ENCODE measurements at regions not wholly inside any gene's neighbourhood (a gene's known extent, or its start where the extent isn't known, plus 50 kb on each side); places are given as distances from the start of the nearest gene placed in this dataset.
"Not testable (repeated sequence)": the region's sequence is repeated elsewhere in the genome, so short reads cannot be mapped to it uniquely, and the experiment has no call there.

DNA sequence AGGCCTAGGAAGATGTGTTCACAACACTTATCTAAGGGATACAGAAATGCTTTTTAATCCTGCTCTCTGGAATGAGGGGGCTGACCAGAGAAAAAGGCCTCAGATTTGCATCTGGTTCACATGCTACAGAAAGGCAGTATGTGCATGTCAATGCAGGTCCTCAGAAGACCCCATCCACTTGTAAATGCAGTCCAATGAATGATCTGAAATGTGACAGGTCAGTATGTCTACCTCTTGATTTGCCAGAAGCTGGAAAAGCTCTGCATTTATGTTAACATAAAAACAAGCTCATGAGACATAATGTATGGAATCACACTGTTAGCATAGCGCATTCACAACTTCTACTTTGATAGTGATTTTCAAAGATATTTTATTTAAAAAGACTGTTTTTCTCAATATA is 367.4 kb upstream of the CHORDC1 start:
- DNase-seq: no peak

GRCh38 chr11:90589735-90590134 is 366.9 kb upstream of the CHORDC1 start:
- DNase-seq: no peak

DNA sequence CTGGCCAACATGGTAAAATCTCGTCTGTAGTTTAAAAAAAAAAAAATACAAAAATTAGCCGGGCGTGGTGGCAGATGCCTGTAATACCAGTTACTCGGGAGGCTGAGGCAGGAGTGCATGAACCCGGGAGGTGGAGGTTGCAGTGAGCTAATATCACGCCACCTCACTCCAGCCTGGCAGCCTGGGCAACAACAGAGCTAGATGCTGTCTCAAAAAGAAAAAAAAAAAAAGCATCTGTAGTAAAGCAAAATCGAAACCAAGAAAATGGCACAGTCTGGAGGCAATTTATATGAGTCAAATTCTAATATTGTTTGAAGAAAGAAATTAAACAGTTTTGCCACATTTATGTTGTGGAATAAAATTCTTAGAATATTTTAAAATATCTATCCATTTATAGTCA is 365.0 kb upstream of the CHORDC1 start:
- no peak for DNase-seq

- no peak for DNase-seq
Measured at GRCh38 chr11:90585491-90585890, 362.6 kb upstream of the CHORDC1 start.

DNA sequence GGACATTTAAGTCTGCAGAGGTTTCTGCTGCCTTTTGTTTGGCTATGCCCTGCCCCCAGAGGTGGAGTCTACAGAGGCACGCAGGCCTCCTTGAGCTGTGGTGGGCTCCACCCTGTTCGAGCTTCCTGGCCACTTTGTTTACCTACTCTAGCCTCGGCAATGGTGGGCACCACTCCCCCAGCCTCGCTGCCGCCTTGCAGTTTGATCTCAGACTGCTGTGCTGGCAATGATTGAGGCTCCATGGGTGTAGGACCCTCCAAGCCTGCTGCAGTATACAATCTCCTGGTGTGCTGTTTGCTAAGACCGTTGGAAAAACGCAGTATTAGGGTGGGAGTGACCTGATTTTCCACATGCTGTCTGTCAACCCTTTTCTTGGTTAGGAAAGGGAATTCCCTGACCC is 360.1 kb upstream of the CHORDC1 start:
- DNase-seq: not testable (repeated sequence)

DNA sequence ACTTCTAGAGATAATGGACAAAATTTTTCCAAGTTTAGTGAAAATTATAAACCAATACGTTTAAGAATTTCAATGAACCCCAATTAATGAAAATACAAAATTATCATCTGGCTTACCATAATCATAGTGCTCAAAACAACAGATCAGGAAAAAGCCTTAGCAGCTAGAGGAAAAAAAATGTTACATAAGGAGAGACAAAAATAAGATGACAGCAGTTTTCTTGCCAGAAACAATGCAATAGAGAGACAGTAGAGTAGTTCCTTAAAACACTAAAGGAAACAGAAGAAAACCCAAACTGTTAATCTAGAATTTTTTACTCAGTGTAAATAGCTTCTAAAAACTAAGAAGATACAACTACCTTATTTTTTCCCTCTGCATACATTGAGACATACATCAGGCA is 341.7 kb upstream of the CHORDC1 start:
- no peak for DNase-seq

DNA sequence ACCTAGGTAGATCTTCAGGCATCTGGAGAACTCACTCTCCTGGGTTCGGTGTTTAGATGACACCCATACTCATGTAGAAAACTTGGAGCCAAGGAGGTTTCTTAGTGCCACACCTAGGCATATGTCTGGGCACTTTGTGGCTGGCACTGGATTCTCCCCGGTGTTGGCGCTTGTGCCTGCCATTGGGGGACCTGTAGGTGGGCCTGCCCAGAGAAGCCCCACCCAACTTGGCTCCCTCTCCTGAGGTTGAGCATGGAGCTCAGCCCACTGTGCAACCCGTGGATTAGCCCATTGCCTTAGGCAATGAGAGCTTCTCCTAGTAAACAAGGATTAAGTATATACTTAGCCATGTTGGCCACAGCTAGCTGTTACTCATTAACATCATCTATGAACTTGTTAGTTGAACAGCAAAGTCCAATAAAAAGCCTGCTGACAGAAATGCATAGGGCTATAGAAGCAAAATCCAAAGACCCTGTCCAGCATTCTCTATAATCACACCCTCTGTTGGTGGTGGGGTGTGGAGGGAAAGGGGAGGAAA is 335.5 kb upstream of the CHORDC1 start:
- no peak for DNase-seq

DNA sequence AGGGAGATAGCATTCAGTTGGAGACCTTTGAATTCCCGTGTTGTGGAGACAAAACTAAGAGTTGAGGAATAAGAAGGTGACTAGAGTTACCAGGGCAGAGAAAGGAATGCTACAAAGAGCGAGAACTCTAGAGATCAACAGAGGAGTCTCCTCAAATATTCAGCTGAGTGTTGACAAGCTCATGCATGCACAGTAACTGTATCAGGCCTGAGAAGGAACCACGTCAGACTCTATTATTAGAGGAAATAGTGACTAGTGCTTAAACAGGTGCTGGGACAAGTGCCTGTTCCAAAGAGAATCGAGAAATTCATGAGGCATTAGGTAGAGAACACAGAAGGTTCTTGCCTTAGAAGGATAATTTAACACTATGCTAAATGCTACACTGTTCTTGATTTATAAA is 333.8 kb upstream of the CHORDC1 start:
- DNase-seq: no peak

DNA sequence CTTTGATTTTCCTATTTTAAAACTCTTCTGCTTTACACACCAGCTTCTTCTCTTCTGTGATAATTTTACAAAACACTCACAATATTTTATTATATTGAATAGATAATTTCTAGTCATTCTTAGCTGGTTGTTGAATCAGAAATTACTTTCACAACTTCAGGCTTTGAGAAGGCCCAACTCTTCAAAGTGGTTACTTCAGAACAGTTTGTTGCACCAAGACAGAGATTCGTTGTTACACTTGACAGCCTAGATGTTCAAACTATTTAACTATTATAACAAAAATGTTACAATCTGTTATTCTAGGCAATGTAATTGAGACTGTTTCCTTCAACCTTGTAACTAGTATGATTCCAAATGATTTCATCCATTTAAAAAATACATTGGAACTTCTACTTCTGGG is 333.2 kb upstream of the CHORDC1 start:
- no peak for DNase-seq

- DNase-seq: no peak
Measured at GRCh38 chr11:90555477-90555876, 332.6 kb upstream of the CHORDC1 start.

DNA sequence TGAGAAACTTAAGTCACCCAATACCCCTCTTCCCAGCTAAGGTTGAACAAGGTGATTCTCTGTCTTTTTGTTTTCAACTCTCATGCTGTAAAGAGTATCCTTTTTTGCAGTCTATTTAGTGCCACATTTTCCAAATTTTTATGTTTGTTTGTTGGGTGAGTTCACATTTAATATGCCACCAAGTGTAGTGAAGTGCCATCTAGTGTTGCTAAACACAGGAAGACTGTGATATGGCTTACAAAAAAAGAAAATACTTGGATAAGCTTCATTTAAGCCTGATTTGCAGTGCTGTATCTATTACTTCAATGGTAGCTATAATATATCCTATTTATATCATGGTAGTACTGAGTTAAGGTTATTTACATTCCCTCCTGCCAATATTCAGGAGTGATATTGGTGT is 319.2 kb upstream of the CHORDC1 start:
- no peak for DNase-seq

- DNase-seq: no peak
Measured at GRCh38 chr11:90536301-90536700, 313.5 kb upstream of the CHORDC1 start.

- DNase-seq: no peak
Measured at GRCh38 chr11:90532125-90532524, 309.3 kb upstream of the CHORDC1 start.

DNA sequence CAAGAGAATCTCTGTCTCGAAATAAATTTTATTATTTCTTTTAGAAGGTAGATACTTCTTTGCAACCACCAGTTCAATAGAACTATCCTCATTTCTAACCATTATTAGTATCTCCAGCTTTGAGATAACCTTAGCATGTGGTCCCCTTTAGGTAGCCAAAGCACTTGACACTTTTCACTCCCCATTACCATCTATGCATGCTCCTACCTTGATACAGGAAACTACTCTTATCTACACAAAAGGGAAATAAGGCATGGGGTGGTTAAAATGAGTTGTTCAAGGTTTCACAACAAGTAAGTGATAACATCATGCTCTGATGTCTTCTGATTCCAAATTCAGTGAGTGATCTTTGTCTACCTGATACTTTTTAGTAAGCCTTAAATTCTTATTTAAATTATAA is 308.2 kb upstream of the CHORDC1 start:
- DNase-seq: no peak

- DNase-seq: no peak
Measured at GRCh38 chr11:90525962-90526361, 303.1 kb upstream of the CHORDC1 start.

GRCh38 chr11:90512846-90513245 is 290.0 kb upstream of the CHORDC1 start:
- DNase-seq: no peak

- DNase-seq: no peak
Measured at GRCh38 chr11:90510839-90511238, 288.0 kb upstream of the CHORDC1 start.

GRCh38 chr11:90500922-90501568 is 278.2 kb upstream of the CHORDC1 start:
- DNase-seq: no peak

DNA sequence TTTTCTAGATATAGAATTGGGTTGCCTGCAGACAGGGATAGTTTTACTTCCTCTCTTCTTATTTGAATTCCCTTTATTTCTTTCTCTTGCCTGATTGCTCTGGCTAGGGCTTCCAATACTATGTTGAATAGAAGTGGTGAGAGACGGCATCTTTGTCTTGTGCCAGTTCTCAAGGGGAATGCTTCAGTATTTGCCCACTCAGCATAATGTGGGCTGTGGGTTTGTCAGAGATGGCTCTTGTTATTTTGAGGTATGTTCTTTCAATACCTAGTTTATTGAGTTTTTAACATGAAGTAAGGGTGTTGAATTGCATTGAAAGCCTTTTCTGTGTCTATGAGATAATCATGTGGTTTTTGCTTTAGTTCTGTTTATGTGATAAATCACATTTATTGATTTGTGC is 273.9 kb upstream of the CHORDC1 start:
- no peak for DNase-seq

GRCh38 chr11:90493379-90493778 is 270.5 kb upstream of the CHORDC1 start:
- no peak for DNase-seq

GRCh38 chr11:90491466-90491865 is 268.6 kb upstream of the CHORDC1 start:
- no peak for DNase-seq

- peak; percentile 25 for DNase-seq
Measured at GRCh38 chr11:90476442-90477007, 253.7 kb upstream of the CHORDC1 start.

GRCh38 chr11:90468923-90469322 is 246.1 kb upstream of the CHORDC1 start:
- no peak for DNase-seq

DNA sequence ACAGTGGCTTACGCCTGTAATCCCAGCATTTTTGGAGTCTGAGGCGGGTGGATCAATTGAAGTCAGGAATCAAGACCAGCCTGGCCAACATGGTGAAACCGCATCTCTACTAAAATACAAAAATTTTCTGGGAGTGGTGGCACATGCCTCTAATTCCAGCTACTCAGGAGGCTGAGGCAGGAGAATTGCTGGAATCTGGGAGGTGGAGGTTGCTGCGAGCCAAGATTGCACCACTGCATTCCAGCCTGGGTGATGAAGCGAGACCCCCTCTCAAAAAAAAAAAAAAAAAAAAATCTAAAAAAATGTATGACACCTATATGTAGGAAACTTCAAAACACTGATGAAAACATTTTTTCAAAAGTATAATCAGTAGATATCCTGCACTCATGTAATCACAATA is 242.7 kb upstream of the CHORDC1 start:
- no peak for DNase-seq

DNA sequence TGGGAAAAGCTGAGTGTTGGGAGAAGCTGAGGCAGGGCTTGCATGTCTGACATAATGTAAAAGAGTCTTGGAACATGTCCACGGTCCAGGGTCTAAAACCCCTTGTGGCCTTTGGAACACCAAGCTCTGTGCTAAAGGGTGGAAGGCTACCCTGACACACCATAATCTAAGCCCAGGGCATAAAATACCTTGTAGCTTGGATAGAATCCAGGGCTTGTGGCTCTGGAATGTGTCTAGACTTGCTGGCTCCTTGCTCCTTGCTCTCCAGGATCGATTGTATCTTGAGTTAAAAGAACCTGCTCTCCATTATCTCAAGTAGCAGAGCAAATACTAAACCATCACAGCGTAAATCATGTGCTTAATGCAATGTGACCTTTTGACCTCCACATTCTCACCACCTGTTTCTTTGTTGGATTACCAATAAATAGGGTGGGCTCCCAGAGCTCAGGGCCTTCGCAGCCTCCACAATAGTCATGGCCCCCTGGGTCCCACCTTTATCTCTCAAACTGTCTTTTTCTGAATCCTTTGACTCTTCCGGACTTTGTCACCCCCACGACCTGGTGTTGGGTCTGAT is 232.6 kb upstream of the CHORDC1 start:
- not testable (repeated sequence) for DNase-seq
